Esophagus muscularis mucosa (tissue), 4 donors: ENCODE measurements at regions not wholly inside any gene's neighbourhood (a gene's known extent, or its start where the extent isn't known, plus 50 kb on each side); places are given as distances from the start of the nearest gene placed in this dataset.
A peak's percentile ranks its signal among the peaks of the same experiment; 100 is the strongest.
"Not testable (repeated sequence)": the region's sequence is repeated elsewhere in the genome, so short reads cannot be mapped to it uniquely, and the experiment has no call there.

Source experiments
- DNase-seq: peaks from one replicate; pipeline ENCODE4 v3.0.0-alpha.2; 2017; ENCODE audit errors: extremely low spot score
- H3K27ac ChIP-seq, 4 donors: fragments of 200-600 bp; sonication (generic); replicated peaks in 1 of 4; 1 replicate in 3 of 4; 2 replicates in 1 of 4; pipeline ENCODE4 v1.5.1; 2016 to 2019; ENCODE audit warnings: mild to moderate bottlenecking in 1 of 4
- H3K27me3 ChIP-seq, 4 donors: fragments of 200-600 bp; sonication (generic); one replicate each; pipeline versions ENCODE4 v1.5.1 to v1.6.0; 2016 to 2019
- H3K36me3 ChIP-seq, 4 donors: fragments of 200-600 bp; sonication (generic); one replicate each; pipeline ENCODE4 v1.5.1; 2016 to 2019
- H3K4me1 ChIP-seq, 4 donors: fragments of 200-600 bp; sonication (generic); one replicate each; pipeline ENCODE4 v1.5.1; 2016 to 2019
- H3K4me3 ChIP-seq, 4 donors: fragments of 200-600 bp; sonication (generic); 1 replicate in 2 of 4; 2 replicates in 2 of 4; pipeline ENCODE4 v1.5.1; 2016 to 2019; ENCODE audit warnings: mild to moderate bottlenecking in 4 of 4, moderate library complexity in 1 of 4
- H3K9me3 ChIP-seq, 4 donors: fragments of 200-600 bp; sonication (generic); 1 replicate in 3 of 4; 2 replicates in 1 of 4; pipeline ENCODE4 v1.5.1; 2016 to 2019
- EP300 ChIP-seq: sonication (generic); formaldehyde crosslinking; IDR thresholded peaks from one replicate; pipeline ENCODE4 v1.6.1; 2017; ENCODE audit warnings: antibody characterized with exemption
- POLR2A ChIP-seq: fragments of 450-650 bp; IDR thresholded peaks from one replicate; pipeline ENCODE4 v1.6.1; 2017; ENCODE audit warnings: antibody characterized with exemption, moderate library complexity, mild to moderate bottlenecking, low read depth
- POLR2AphosphoS5 ChIP-seq, 2 donors: sonication (generic); formaldehyde crosslinking; IDR thresholded peaks; one replicate each; pipeline ENCODE4 v1.6.1; 2017; ENCODE audit warnings: antibody characterized with exemption in 2 of 2
- whole genome bisulfite sequencing: methylation state at CpG from one replicate; pipeline ENCODE4 v1.1.5; 2018; 5-methylcytosine and 5-hydroxymethylcytosine counted together
- intact Hi-C: fragments of 100-400 bp; cut with DNase I; formaldehyde crosslinking; loops from one replicate; pipeline ENCODE4 v1.15.1; 2023
- TF ChIP-seq, protein P1 (sequence below), 3 experiments: fragments of 200-600 bp in 2 of 3; fragments of 450-650 bp in 1 of 3; sonication (generic) in 2 of 3; IDR thresholded peaks; one replicate each; pipeline ENCODE4 v1.5.1; 2017 to 2019; ENCODE audit warnings: antibody characterized with exemption in 3 of 3, mild to moderate bottlenecking in 2 of 3, moderate library complexity in 1 of 3

- intact Hi-C loops, result no loop called here
Observed at GRCh38 chr17:19470530-19471261, 59.7 kb downstream of the RNF112 start.

GRCh38 chr17:19474405-19474804 is 59.2 kb upstream of the SLC47A1 start:
- H3K27me3 ChIP-seq, H3K4me3 ChIP-seq, H3K27ac ChIP-seq, DNase-seq, H3K9me3 ChIP-seq, intact Hi-C loops, H3K36me3 ChIP-seq: not testable (repeated sequence)
- H3K4me1 ChIP-seq, result peaks cover 0 to 16% (median 11%) of the 10 kb centered on the region in 4 donors
- 98% methylated on average over 3 of the region's 3 CpGs for WGBS

More at GRCh38 chr17:19470530-19471261, 59.7 kb downstream of the RNF112 start:
- peak; percentile 95 for DNase-seq
- TF ChIP-seq, protein P1, sequence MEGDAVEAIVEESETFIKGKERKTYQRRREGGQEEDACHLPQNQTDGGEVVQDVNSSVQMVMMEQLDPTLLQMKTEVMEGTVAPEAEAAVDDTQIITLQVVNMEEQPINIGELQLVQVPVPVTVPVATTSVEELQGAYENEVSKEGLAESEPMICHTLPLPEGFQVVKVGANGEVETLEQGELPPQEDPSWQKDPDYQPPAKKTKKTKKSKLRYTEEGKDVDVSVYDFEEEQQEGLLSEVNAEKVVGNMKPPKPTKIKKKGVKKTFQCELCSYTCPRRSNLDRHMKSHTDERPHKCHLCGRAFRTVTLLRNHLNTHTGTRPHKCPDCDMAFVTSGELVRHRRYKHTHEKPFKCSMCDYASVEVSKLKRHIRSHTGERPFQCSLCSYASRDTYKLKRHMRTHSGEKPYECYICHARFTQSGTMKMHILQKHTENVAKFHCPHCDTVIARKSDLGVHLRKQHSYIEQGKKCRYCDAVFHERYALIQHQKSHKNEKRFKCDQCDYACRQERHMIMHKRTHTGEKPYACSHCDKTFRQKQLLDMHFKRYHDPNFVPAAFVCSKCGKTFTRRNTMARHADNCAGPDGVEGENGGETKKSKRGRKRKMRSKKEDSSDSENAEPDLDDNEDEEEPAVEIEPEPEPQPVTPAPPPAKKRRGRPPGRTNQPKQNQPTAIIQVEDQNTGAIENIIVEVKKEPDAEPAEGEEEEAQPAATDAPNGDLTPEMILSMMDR (IDR thresholded peaks at IDR 0.05), result no peak
- TF ChIP-seq POLR2A, result no peak
- peak in 1 of 2 donors; percentile 54 for TF ChIP-seq POLR2AphosphoS5 (IDR thresholded peaks at IDR 0.05)
- Histone ChIP-seq H3K36me3 (no peaks in the 10 kb centered on the region), H3K4me1 (peaks cover 0 to 16% (median 12%) of the 10 kb centered on the region in 4 donors), H3K4me3 (peak overlapping the region; percentile 37 to 45 (median 40)), H3K27ac (peak overlapping the region; percentile 67 to 86 (median 76)), H3K27me3 (no peaks in the 10 kb centered on the region), H3K9me3 (no peaks in the 10 kb centered on the region)
- WGBS, result 38% methylated on average over 28 of the region's 29 CpGs

DNA sequence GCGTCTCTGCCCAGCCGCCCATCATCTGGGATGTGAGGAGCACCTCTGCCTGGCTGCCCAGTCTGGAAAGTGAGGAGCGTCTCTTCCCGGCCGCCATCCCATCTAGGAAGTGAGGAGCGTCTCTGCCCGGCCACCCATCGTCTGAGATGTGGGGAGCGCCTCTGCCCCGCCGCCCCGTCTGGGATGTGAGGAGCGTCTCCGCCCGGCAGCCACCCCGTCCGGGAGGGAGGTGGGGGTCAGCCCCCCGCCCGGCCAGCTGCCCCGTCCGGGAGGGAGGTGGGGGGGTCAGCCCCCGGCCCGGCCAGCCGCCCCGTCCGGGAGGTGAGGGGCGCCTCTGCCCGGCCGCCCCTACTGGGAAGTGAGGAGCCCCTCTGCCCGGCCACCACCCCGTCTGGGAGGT is 57.9 kb upstream of the SLC47A1 start:
- H3K36me3 ChIP-seq, intact Hi-C loops, H3K4me1 ChIP-seq, DNase-seq, H3K27me3 ChIP-seq, H3K27ac ChIP-seq, H3K4me3 ChIP-seq, H3K9me3 ChIP-seq: not testable (repeated sequence)
- 100% methylated on average over 2 of the region's 31 CpGs for WGBS

DNA sequence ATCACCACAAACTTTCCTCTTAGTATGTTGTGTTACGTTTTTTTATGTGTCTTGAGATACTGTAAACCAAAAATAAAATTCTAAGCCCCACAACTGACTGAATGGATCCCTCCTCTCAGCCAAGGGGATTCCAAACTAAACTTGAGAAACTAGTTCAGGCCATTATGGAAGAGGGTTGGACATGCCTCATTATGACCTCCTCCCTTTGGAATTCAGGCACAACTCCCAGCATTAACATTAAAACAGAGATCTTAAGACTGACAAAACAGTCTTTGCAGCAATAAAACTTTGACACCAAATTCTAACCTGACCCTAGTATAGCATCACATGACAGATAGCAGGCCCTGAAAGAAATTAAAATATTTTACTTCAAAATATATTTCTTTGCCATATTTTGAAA is 51.1 kb upstream of the SLC47A1 start:
- no peak for TF ChIP-seq POLR2A
- TF ChIP-seq EP300, result no peak
- H3K9me3 ChIP-seq, result no peaks in the 10 kb centered on the region
- no peaks in the 10 kb centered on the region for H3K36me3 ChIP-seq
- H3K4me3 ChIP-seq, result no peak overlapping the region
- H3K27me3 ChIP-seq, result no peaks in the 10 kb centered on the region
- H3K4me1 ChIP-seq, result peaks cover 0 to 31% (median 25%) of the 10 kb centered on the region in 4 donors
- peak overlapping the region; percentile 49 to 61 (median 52) for H3K27ac ChIP-seq
- WGBS, result 26% methylated on average over 1 of the region's 1 CpG
- intact Hi-C loops, result no loop called here
- DNase-seq, result no peak
